ENCODE measurements at regions not wholly inside any gene's neighbourhood (a gene's known extent, or its start where the extent isn't known, plus 50 kb on each side); places are given as distances from the start of the nearest gene placed in this dataset.

- TF ChIP-seq CTCF (IDR thresholded peaks at IDR 0.05; ENCODE audit: partially characterized antibody, unreplicated experiment), result no peak
- Mint-ChIP-seq H3K27ac (ENCODE audit: unreplicated experiment) (no peak overlapping the region), H3K4me3 (ENCODE audit: unreplicated experiment) (no peak overlapping the region), H3K9me3 (ENCODE audit: unreplicated experiment) (no peaks in the 10 kb centered on the region), H3K36me3 (ENCODE audit: unreplicated experiment) (peaks cover 9% of the 10 kb centered on the region), H3K27me3 (ENCODE audit: unreplicated experiment) (no peaks in the 10 kb centered on the region), H3K4me1 (ENCODE audit: low read depth, unreplicated experiment) (no peaks in the 10 kb centered on the region)
- DNase-seq, result no peak
Observed at GRCh38 chr20:40414843-40415615, 274.0 kb downstream of the MAFB start.

GRCh38 chr20:40410028-40410427, 279.0 kb downstream of the MAFB start:
- Mint-ChIP-seq H3K27ac (ENCODE audit: unreplicated experiment) (no peak overlapping the region), H3K4me1 (ENCODE audit: low read depth, unreplicated experiment) (no peaks in the 10 kb centered on the region), H3K4me3 (ENCODE audit: unreplicated experiment) (no peak overlapping the region), H3K9me3 (ENCODE audit: unreplicated experiment) (peaks cover 1% of the 10 kb centered on the region), H3K36me3 (ENCODE audit: unreplicated experiment) (no peaks in the 10 kb centered on the region), H3K27me3 (ENCODE audit: unreplicated experiment) (no peaks in the 10 kb centered on the region)
- no peak for DNase-seq
- no peak for TF ChIP-seq CTCF (IDR thresholded peaks at IDR 0.05; ENCODE audit: partially characterized antibody, unreplicated experiment)

- no peaks in the 10 kb centered on the region for H3K27me3 Mint-ChIP-seq (ENCODE audit: unreplicated experiment)
- H3K36me3 Mint-ChIP-seq (ENCODE audit: unreplicated experiment), result no peaks in the 10 kb centered on the region
- no peaks in the 10 kb centered on the region for H3K9me3 Mint-ChIP-seq (ENCODE audit: unreplicated experiment)
- no peak overlapping the region for H3K27ac Mint-ChIP-seq (ENCODE audit: unreplicated experiment)
- H3K4me1 Mint-ChIP-seq (ENCODE audit: low read depth, unreplicated experiment), result no peaks in the 10 kb centered on the region
- no peak for TF ChIP-seq CTCF (IDR thresholded peaks at IDR 0.05; ENCODE audit: partially characterized antibody, unreplicated experiment)
- no peak for DNase-seq
- no peak overlapping the region for H3K4me3 Mint-ChIP-seq (ENCODE audit: unreplicated experiment)
Observed at GRCh38 chr20:40397467-40397866, 291.6 kb downstream of the MAFB start.

GRCh38 chr20:40393197-40394079, 295.6 kb downstream of the MAFB start:
- no peaks in the 10 kb centered on the region for H3K9me3 Mint-ChIP-seq (ENCODE audit: unreplicated experiment)
- no peaks in the 10 kb centered on the region for H3K4me1 Mint-ChIP-seq (ENCODE audit: low read depth, unreplicated experiment)
- H3K27ac Mint-ChIP-seq (ENCODE audit: unreplicated experiment), result no peak overlapping the region
- TF ChIP-seq CTCF (IDR thresholded peaks at IDR 0.05; ENCODE audit: partially characterized antibody, unreplicated experiment), result no peak
- no peaks in the 10 kb centered on the region for H3K27me3 Mint-ChIP-seq (ENCODE audit: unreplicated experiment)
- DNase-seq, result no peak
- no peak overlapping the region for H3K4me3 Mint-ChIP-seq (ENCODE audit: unreplicated experiment)
- H3K36me3 Mint-ChIP-seq (ENCODE audit: unreplicated experiment), result no peaks in the 10 kb centered on the region

- no peak for DNase-seq
- no peak for TF ChIP-seq CTCF (IDR thresholded peaks at IDR 0.05; ENCODE audit: partially characterized antibody, unreplicated experiment)
- H3K9me3 Mint-ChIP-seq (ENCODE audit: unreplicated experiment), result no peaks in the 10 kb centered on the region
- no peaks in the 10 kb centered on the region for H3K36me3 Mint-ChIP-seq (ENCODE audit: unreplicated experiment)
- H3K27ac Mint-ChIP-seq (ENCODE audit: unreplicated experiment), result no peak overlapping the region
- no peak overlapping the region for H3K4me3 Mint-ChIP-seq (ENCODE audit: unreplicated experiment)
- H3K4me1 Mint-ChIP-seq (ENCODE audit: low read depth, unreplicated experiment), result no peaks in the 10 kb centered on the region
- H3K27me3 Mint-ChIP-seq (ENCODE audit: unreplicated experiment), result no peaks in the 10 kb centered on the region
Observed at GRCh38 chr20:40390654-40391053, 298.4 kb downstream of the MAFB start.

All from glutamatergic neuron (in vitro differentiated cells).